Mesothelial cell of epicardium (in vitro differentiated cells): ENCODE measurements at regions not wholly inside any gene's neighbourhood (a gene's known extent, or its start where the extent isn't known, plus 50 kb on each side); places are given as distances from the start of the nearest gene placed in this dataset.

Experiments used
- DNase-seq, 2 experiments: peaks; one replicate each; pipeline ENCODE4 v3.0.0; 2021; ENCODE audit warnings: low spot score in 2 of 2; ENCODE audit not compliant: unreplicated experiment in 2 of 2
- H3K27ac Mint-ChIP-seq: 2 replicates; pipeline ENCODE4 v1.8.0; 2021; ENCODE audit warnings: mixed read lengths
- H3K27me3 Mint-ChIP-seq: 2 replicates; pipeline ENCODE4 v1.8.0; 2021; ENCODE audit warnings: low read depth, mixed read lengths
- H3K36me3 Mint-ChIP-seq: 2 replicates; pipeline ENCODE4 v1.8.0; 2021; ENCODE audit warnings: mixed read lengths
- H3K4me1 Mint-ChIP-seq: 2 replicates; pipeline ENCODE4 v1.8.0; 2021; ENCODE audit warnings: mixed read lengths
- H3K4me3 Mint-ChIP-seq: 2 replicates; pipeline ENCODE4 v1.8.0; 2021; ENCODE audit warnings: mild to moderate bottlenecking, moderate library complexity, mixed read lengths
- H3K9me3 Mint-ChIP-seq: 2 replicates; pipeline ENCODE4 v1.8.0; 2021; ENCODE audit warnings: mixed read lengths
- TF ChIP-seq, protein P1 (sequence below): fragments of 200-600 bp; sonication (generic); IDR thresholded peaks from one replicate; pipeline ENCODE4 v1.5.0; 2021; ENCODE audit warnings: antibody characterized with exemption; ENCODE audit not compliant: unreplicated experiment

DNA sequence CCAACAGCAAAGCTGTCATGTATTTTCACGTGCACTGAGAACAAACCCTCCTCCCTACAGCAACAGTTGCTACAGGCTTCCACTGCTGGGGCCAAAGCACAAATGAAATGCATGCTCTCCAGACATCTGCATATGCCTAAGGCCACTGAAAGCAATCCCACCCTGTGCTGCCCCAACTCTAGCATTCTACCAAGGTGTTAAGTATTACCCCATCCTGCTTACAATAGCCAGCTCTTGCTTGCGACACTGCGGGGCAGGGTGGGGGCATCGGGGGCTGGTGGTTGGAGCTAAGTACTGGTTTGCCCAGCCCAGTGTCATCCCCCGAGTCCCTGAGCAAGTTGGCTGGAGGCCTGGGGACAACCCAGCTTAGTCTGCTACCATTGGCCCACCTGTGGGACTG is 742.5 kb downstream of the TDRD15 start:
- Mint-ChIP-seq H3K9me3 (no peaks in the 10 kb centered on the region), H3K27me3 (no peaks in the 10 kb centered on the region), H3K27ac (no peak overlapping the region), H3K4me1 (no peaks in the 10 kb centered on the region), H3K36me3 (no peaks in the 10 kb centered on the region), H3K4me3 (no peak overlapping the region)
- no peak for DNase-seq
- TF ChIP-seq, protein P1, sequence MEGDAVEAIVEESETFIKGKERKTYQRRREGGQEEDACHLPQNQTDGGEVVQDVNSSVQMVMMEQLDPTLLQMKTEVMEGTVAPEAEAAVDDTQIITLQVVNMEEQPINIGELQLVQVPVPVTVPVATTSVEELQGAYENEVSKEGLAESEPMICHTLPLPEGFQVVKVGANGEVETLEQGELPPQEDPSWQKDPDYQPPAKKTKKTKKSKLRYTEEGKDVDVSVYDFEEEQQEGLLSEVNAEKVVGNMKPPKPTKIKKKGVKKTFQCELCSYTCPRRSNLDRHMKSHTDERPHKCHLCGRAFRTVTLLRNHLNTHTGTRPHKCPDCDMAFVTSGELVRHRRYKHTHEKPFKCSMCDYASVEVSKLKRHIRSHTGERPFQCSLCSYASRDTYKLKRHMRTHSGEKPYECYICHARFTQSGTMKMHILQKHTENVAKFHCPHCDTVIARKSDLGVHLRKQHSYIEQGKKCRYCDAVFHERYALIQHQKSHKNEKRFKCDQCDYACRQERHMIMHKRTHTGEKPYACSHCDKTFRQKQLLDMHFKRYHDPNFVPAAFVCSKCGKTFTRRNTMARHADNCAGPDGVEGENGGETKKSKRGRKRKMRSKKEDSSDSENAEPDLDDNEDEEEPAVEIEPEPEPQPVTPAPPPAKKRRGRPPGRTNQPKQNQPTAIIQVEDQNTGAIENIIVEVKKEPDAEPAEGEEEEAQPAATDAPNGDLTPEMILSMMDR, result no peak

DNA sequence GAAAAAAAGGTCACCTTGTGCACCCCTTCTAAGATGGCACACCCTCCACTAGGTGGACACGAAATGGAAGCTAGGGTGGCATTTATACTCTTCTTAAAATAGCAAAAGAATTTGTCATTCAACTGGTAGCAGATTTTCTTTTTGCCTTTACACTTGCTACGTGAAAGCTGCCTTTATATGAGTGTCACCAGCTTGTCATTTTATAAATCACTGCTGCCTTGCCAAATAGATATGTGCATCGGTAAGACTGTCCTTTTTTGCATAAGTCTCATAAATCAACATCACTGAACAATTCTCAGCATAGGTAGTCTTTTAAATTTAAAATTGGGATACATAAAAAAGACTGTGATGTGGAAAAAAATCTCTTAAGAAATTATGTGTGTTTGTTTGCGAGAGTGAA is 764.1 kb downstream of the TDRD15 start:
- H3K4me1 Mint-ChIP-seq, result no peaks in the 10 kb centered on the region
- TF ChIP-seq, protein P1, result no peak

DNA sequence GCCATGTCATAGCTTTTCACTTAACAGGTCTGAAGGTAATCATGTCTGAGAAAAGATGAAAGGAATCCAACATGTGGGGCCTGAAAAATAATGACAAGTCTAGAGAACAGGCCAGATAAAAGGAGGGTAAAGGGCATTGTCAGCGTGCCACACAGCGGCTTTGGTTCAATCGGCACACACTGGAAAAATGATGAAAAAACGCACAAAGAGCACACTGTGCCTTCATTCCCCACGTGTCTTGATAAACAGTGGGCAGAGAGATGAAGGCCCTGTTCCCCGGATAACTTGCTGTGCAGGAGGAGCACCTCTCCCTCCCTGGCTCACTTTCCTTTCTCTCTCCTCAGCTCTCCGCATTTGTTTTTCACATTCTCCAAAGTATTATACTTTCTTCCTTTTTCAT is 766.3 kb downstream of the TDRD15 start:
- no peaks in the 10 kb centered on the region for H3K9me3 Mint-ChIP-seq
- peaks cover 2% of the 10 kb centered on the region for H3K27me3 Mint-ChIP-seq
- DNase-seq, result no peak
- TF ChIP-seq, protein P1, result no peak
- no peak overlapping the region for H3K27ac Mint-ChIP-seq
- no peaks in the 10 kb centered on the region for H3K36me3 Mint-ChIP-seq
- H3K4me3 Mint-ChIP-seq, result no peak overlapping the region
- no peaks in the 10 kb centered on the region for H3K4me1 Mint-ChIP-seq

More for the DNA sequence above, 764.1 kb downstream of the TDRD15 start:
- Mint-ChIP-seq H3K36me3 (no peaks in the 10 kb centered on the region), H3K4me3 (no peak overlapping the region), H3K27ac (no peak overlapping the region), H3K27me3 (peaks cover 4% of the 10 kb centered on the region), H3K9me3 (no peaks in the 10 kb centered on the region)
- DNase-seq, result no peak

DNA sequence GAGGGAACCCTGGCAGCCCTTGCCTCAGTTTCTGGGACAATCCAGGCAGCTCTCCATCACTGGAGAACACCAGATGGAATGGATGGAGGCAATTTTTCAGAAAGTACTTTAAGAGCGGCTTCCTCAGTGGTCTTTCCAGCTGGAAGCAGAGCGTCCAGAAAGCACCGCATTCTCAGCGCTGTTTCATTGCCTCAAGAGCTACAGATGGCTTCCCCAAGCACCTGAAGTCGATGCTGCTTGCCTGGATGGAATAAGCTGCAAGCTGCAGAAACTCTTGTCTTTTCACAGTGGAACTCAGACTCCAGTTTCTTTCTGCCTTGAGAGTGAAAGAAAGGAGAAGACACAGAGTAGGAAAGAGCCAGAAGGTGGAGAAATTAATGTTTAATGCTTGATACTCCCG is 766.9 kb downstream of the TDRD15 start:
- TF ChIP-seq, protein P1, result no peak
- Mint-ChIP-seq H3K9me3 (no peaks in the 10 kb centered on the region), H3K4me3 (no peak overlapping the region), H3K36me3 (no peaks in the 10 kb centered on the region), H3K27ac (no peak overlapping the region), H3K4me1 (no peaks in the 10 kb centered on the region), H3K27me3 (peaks cover 2% of the 10 kb centered on the region)
- no peak for DNase-seq

DNA sequence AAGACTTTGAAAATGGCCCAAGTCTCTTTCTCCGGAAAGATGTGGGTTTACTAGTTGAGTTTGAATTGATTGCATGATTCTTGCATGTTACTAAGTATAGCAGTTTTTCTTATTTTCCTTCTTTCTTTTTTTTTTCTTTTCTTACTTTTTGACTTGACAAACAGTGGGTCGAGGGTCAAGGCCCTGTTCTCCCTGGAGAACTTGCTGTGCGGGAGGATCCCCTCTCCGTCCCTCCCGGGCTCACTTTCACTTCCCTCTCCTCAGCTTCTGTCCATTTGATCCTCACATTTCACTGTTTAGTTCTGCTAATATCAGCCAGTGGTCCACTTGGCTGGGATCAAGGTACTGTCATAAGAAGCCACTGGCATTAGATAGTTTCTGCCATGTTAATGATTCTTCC is 767.4 kb downstream of the TDRD15 start:
- no peaks in the 10 kb centered on the region for H3K36me3 Mint-ChIP-seq
- TF ChIP-seq, protein P1, result no peak
- no peaks in the 10 kb centered on the region for H3K4me1 Mint-ChIP-seq
- H3K27ac Mint-ChIP-seq, result no peak overlapping the region
- no peak overlapping the region for H3K4me3 Mint-ChIP-seq
- H3K27me3 Mint-ChIP-seq, result peaks cover 2% of the 10 kb centered on the region
- no peak for DNase-seq
- no peaks in the 10 kb centered on the region for H3K9me3 Mint-ChIP-seq

DNA sequence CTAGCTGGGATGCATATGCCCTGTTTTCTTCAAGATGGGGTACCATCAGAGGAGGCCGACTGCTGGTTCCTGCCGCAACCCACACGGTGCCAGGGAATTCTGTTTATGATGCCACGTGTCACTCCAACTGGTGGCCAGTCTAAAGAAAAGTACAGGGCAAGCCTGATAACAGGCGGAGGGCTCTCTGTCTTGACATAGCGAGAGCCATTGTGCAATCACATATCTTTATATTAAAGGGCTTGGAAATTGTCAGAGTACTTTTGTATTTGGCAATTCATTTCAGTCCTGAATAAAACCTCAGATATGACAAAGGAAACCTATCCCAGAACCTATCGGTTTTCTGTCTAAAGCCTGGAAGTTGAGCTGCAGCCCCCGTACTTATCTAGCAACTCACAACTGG is 768.4 kb downstream of the TDRD15 start:
- Mint-ChIP-seq H3K27ac (no peak overlapping the region), H3K4me1 (no peaks in the 10 kb centered on the region), H3K36me3 (no peaks in the 10 kb centered on the region), H3K27me3 (peaks cover 6% of the 10 kb centered on the region), H3K4me3 (no peak overlapping the region), H3K9me3 (no peaks in the 10 kb centered on the region)
- TF ChIP-seq, protein P1, result no peak
- DNase-seq, result no peak
